SK-N-MC (cell line): ENCODE measurements at regions not wholly inside any gene's neighbourhood (a gene's known extent, or its start where the extent isn't known, plus 50 kb on each side); places are given as distances from the start of the nearest gene placed in this dataset.

ENCODE experiments used
- EZH2 ChIP-seq: fragments of 200-600 bp; sonication (generic); IDR thresholded peaks from one replicate; pipeline ENCODE4 v1.6.1; 2017; ENCODE audit warnings: antibody characterized with exemption
- POLR2AphosphoS5 ChIP-seq: IDR thresholded peaks from 2 replicates; pipeline ENCODE4 v1.6.1; 2012; ENCODE audit warnings: mild to moderate bottlenecking, low read depth, low read length, borderline replicate concordance

- no peak for TF ChIP-seq EZH2
- no peak for TF ChIP-seq POLR2AphosphoS5
Measured at GRCh38 chr6:1215884-1216487, 95.9 kb upstream of the FOXQ1 start.
